Smooth muscle cell (in vitro differentiated cells): ENCODE measurements at regions not wholly inside any gene's neighbourhood (a gene's known extent, or its start where the extent isn't known, plus 50 kb on each side); places are given as distances from the start of the nearest gene placed in this dataset.

Experiments
- DNase-seq: peaks from one replicate; lab custom pipeline; 2025; ENCODE audit not compliant: unreplicated experiment; lab: John Stamatoyannopoulos, UW
- H2AFZ ChIP-seq: fragments of 200-600 bp; sonication (generic); 2 replicates; pipeline ENCODE4 v1.6.0; 2016; ENCODE audit warnings: antibody characterized with exemption, low read depth, mild to moderate bottlenecking
- H3F3A ChIP-seq: fragments of 200-600 bp; sonication (generic); 2 replicates; pipeline ENCODE4 v1.6.0; 2017; ENCODE audit warnings: antibody characterized with exemption, low read depth
- H3K27ac ChIP-seq: fragments of 200-600 bp; sonication (generic); 2 replicates; pipeline ENCODE4 v1.5.1; 2016; ENCODE audit warnings: low read depth, mild to moderate bottlenecking
- H3K27me3 ChIP-seq: fragments of 200-600 bp; sonication (generic); 2 replicates; pipeline ENCODE4 v1.6.1; 2016; ENCODE audit warnings: low read depth, mild to moderate bottlenecking
- H3K36me3 ChIP-seq: fragments of 200-600 bp; sonication (generic); 2 replicates; pipeline ENCODE4 v1.5.1; 2016; ENCODE audit warnings: low read depth
- H3K4me1 ChIP-seq: fragments of 200-600 bp; sonication (generic); 2 replicates; pipeline ENCODE4 v1.5.1; 2016; ENCODE audit warnings: low read depth
- H3K4me2 ChIP-seq: fragments of 200-600 bp; sonication (generic); 2 replicates; pipeline ENCODE4 v1.6.0; 2016; ENCODE audit warnings: mild to moderate bottlenecking
- H3K4me3 ChIP-seq: fragments of 200-600 bp; sonication (generic); 2 replicates; pipeline ENCODE4 v1.5.1; 2016; ENCODE audit warnings: mild to moderate bottlenecking
- H3K79me2 ChIP-seq: fragments of 200-600 bp; sonication (generic); 2 replicates; pipeline ENCODE4 v1.6.0; 2016; ENCODE audit warnings: low read depth, mild to moderate bottlenecking
- H3K9ac ChIP-seq: fragments of 200-600 bp; sonication (generic); 2 replicates; pipeline ENCODE4 v1.6.0; 2016; ENCODE audit warnings: low read depth
- H3K9me3 ChIP-seq: fragments of 200-600 bp; sonication (generic); replicated peaks from 2 replicates; pipeline ENCODE4 v1.5.1; 2016; ENCODE audit warnings: low read depth
- H4K20me1 ChIP-seq: fragments of 200-600 bp; sonication (generic); 2 replicates; pipeline ENCODE4 v1.6.0; 2016; ENCODE audit warnings: low read depth
- WGBS: methylation state at CpG from one replicate; pipeline ENCODE4 v1.1.7; 2016; ENCODE audit warnings: low lambda C conversion rate; 5-methylcytosine and 5-hydroxymethylcytosine counted together
- TF ChIP-seq, protein P1 (sequence below): fragments of 200-600 bp; sonication (generic); IDR thresholded peaks from 2 replicates; pipeline ENCODE4 v1.5.1; 2017; ENCODE audit warnings: borderline replicate concordance, mild to moderate bottlenecking, antibody characterized with exemption; ENCODE audit not compliant: insufficient read depth, poor library complexity, severe bottlenecking

- WGBS: 86% methylated on average over 3 of the region's 3 CpGs
- H3K36me3 ChIP-seq: no peaks in the 10 kb centered on the region
- no peaks in the 10 kb centered on the region for H4K20me1 ChIP-seq
- no peak overlapping the region for H3K9ac ChIP-seq
- no peak overlapping the region for H3K27ac ChIP-seq
- H3K9me3 ChIP-seq: no peaks in the 10 kb centered on the region
- H3K4me1 ChIP-seq: peaks cover 8% of the 10 kb centered on the region
- H3K4me2 ChIP-seq: no peak overlapping the region
- TF ChIP-seq, protein P1, sequence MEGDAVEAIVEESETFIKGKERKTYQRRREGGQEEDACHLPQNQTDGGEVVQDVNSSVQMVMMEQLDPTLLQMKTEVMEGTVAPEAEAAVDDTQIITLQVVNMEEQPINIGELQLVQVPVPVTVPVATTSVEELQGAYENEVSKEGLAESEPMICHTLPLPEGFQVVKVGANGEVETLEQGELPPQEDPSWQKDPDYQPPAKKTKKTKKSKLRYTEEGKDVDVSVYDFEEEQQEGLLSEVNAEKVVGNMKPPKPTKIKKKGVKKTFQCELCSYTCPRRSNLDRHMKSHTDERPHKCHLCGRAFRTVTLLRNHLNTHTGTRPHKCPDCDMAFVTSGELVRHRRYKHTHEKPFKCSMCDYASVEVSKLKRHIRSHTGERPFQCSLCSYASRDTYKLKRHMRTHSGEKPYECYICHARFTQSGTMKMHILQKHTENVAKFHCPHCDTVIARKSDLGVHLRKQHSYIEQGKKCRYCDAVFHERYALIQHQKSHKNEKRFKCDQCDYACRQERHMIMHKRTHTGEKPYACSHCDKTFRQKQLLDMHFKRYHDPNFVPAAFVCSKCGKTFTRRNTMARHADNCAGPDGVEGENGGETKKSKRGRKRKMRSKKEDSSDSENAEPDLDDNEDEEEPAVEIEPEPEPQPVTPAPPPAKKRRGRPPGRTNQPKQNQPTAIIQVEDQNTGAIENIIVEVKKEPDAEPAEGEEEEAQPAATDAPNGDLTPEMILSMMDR: no peak
- H3F3A ChIP-seq: no peaks in the 10 kb centered on the region
- DNase-seq: no peak
- no peak overlapping the region for H3K4me3 ChIP-seq
- no peak overlapping the region for H2AFZ ChIP-seq
- no peaks in the 10 kb centered on the region for H3K79me2 ChIP-seq
- H3K27me3 ChIP-seq: no peaks in the 10 kb centered on the region
These were observed 50.1 kb upstream of the ADAMTS16 start for GRCh38 chr5:5089895-5090649.
